Colonic mucosa (tissue), 4 donors: ENCODE measurements at regions not wholly inside any gene's neighbourhood (a gene's known extent, or its start where the extent isn't known, plus 50 kb on each side); places are given as distances from the start of the nearest gene placed in this dataset.
"Not testable (repeated sequence)": the region's sequence is repeated elsewhere in the genome, so short reads cannot be mapped to it uniquely, and the experiment has no call there.

Source experiments
- DNase-seq: peaks from one replicate; pipeline ENCODE4 v3.0.0-alpha.2; 2020
- H3K27ac ChIP-seq: fragments of 200-600 bp; one replicate; pipeline ENCODE4 v1.8.0; 2021
- H3K27me3 ChIP-seq: fragments of 200-600 bp; one replicate; pipeline ENCODE4 v1.8.0; 2021
- H3K36me3 ChIP-seq: fragments of 200-600 bp; one replicate; pipeline ENCODE4 v1.8.0; 2021
- H3K4me1 ChIP-seq: fragments of 200-600 bp; one replicate; pipeline ENCODE4 v1.8.0; 2021; ENCODE audit warnings: mild to moderate bottlenecking
- H3K4me3 ChIP-seq: fragments of 200-600 bp; one replicate; pipeline ENCODE4 v1.8.0; 2021
- H3K9ac ChIP-seq, 2 donors: one replicate each; pipeline ENCODE4 v1.7.0; 2013; ENCODE audit warnings: control low read depth in 2 of 2, low read depth in 2 of 2, low read length in 2 of 2
- H3K9me3 ChIP-seq: fragments of 200-600 bp; one replicate; pipeline ENCODE4 v1.8.0; 2021
- CTCF ChIP-seq: fragments of 200-600 bp; IDR thresholded peaks from one replicate; pipeline ENCODE4 v1.8.0; 2022; ENCODE audit warnings: antibody characterized with exemption, mild to moderate bottlenecking
- intact Hi-C: fragments of 100-400 bp; cut with DNase I; formaldehyde crosslinking; loops from one replicate; pipeline ENCODE4 v1.14.1; 2022
- donor health status: healthy.
- donor health status: DM: no; HTN: no; CAD: no.
- donor health status: DM: no; HTN: no; CAD: no.

- peaks cover 5% of the 10 kb centered on the region for H3K4me1 ChIP-seq
- H3K27me3 ChIP-seq = no peaks in the 10 kb centered on the region
- H3K36me3 ChIP-seq = no peaks in the 10 kb centered on the region
- DNase-seq = no peak
- no peak overlapping the region for H3K9ac ChIP-seq
- intact Hi-C loops = no loop called here
- H3K9me3 ChIP-seq = no peaks in the 10 kb centered on the region
- H3K4me3 ChIP-seq = no peak overlapping the region
- H3K27ac ChIP-seq = no peak overlapping the region
- no peak for TF ChIP-seq CTCF
Measured at GRCh38 chr6:109251839-109252238, 130.4 kb downstream of the CD164 start.

- H3K4me3 ChIP-seq, H3K9me3 ChIP-seq, intact Hi-C loops, H3K27me3 ChIP-seq, H3K27ac ChIP-seq, DNase-seq, H3K9ac ChIP-seq, H3K36me3 ChIP-seq, H3K4me1 ChIP-seq: not testable (repeated sequence)
Measured at GRCh38 chr6:109250544-109251156, 131.6 kb downstream of the CD164 start.

GRCh38 chr6:109243863-109244825 is 138.1 kb downstream of the CD164 start:
- Histone ChIP-seq H3K4me1 (no peaks in the 10 kb centered on the region), H3K27ac (no peak overlapping the region), H3K9ac (no peak overlapping the region), H3K9me3 (no peaks in the 10 kb centered on the region), H3K27me3 (no peaks in the 10 kb centered on the region), H3K36me3 (no peaks in the 10 kb centered on the region), H3K4me3 (no peak overlapping the region)
- no peak for DNase-seq
- intact Hi-C loops = no loop called here
- no peak for TF ChIP-seq CTCF

- TF ChIP-seq CTCF = no peak
- intact Hi-C loops = no loop called here
- Histone ChIP-seq H3K9ac (no peak overlapping the region), H3K4me1 (no peaks in the 10 kb centered on the region), H3K4me3 (no peak overlapping the region), H3K9me3 (no peaks in the 10 kb centered on the region), H3K36me3 (no peaks in the 10 kb centered on the region), H3K27me3 (no peaks in the 10 kb centered on the region), H3K27ac (no peak overlapping the region)
- DNase-seq = no peak
Measured at GRCh38 chr6:109242925-109243324, 139.3 kb downstream of the CD164 start.

- Histone ChIP-seq H3K36me3 (no peaks in the 10 kb centered on the region), H3K4me1 (peaks cover 5% of the 10 kb centered on the region), H3K9me3 (no peaks in the 10 kb centered on the region), H3K9ac (no peak overlapping the region), H3K27ac (no peak overlapping the region), H3K27me3 (no peaks in the 10 kb centered on the region), H3K4me3 (no peak overlapping the region)
- no peak for DNase-seq
- no peak for TF ChIP-seq CTCF
- intact Hi-C loops = no loop called here
Measured at GRCh38 chr6:109242029-109242428, 140.2 kb downstream of the CD164 start.

GRCh38 chr6:109241199-109241598 is 141.1 kb downstream of the CD164 start:
- no peaks in the 10 kb centered on the region for H3K27me3 ChIP-seq
- H3K27ac ChIP-seq = no peak overlapping the region
- H3K4me3 ChIP-seq = no peak overlapping the region
- no peak overlapping the region for H3K9ac ChIP-seq
- DNase-seq = no peak
- TF ChIP-seq CTCF = no peak
- peaks cover 8% of the 10 kb centered on the region for H3K4me1 ChIP-seq
- intact Hi-C loops = no loop called here
- H3K36me3 ChIP-seq = no peaks in the 10 kb centered on the region
- no peaks in the 10 kb centered on the region for H3K9me3 ChIP-seq
